Thyroid gland (tissue), 4 donors: ENCODE measurements at regions not wholly inside any gene's neighbourhood (a gene's known extent, or its start where the extent isn't known, plus 50 kb on each side); places are given as distances from the start of the nearest gene placed in this dataset.

Experiments
- DNase-seq, 2 donors: peaks; one replicate each; pipeline ENCODE4 v3.0.0-alpha.2; 2019
- H3K27ac ChIP-seq, 3 donors: fragments of 200-600 bp; sonication (generic); 1 replicate in 2 of 3; 2 replicates in 1 of 3; pipeline ENCODE4 v1.5.1; 2016 to 2019; ENCODE audit warnings: mild to moderate bottlenecking in 1 of 3, moderate library complexity in 1 of 3
- H3K27me3 ChIP-seq: fragments of 200-600 bp; sonication (generic); one replicate; pipeline ENCODE4 v1.5.1; 2019
- H3K36me3 ChIP-seq, 2 donors: fragments of 200-600 bp; sonication (generic); one replicate each; pipeline ENCODE4 v1.5.1; 2016 to 2019
- H3K4me1 ChIP-seq, 2 donors: fragments of 200-600 bp; sonication (generic); one replicate each; pipeline ENCODE4 v1.5.1; 2017 to 2019
- H3K4me3 ChIP-seq, 3 donors: fragments of 200-600 bp; sonication (generic); replicated peaks in 1 of 3; 1 replicate in 2 of 3; 2 replicates in 1 of 3; pipeline ENCODE4 v1.5.1; 2016; ENCODE audit warnings: mild to moderate bottlenecking in 1 of 3
- H3K9me3 ChIP-seq: fragments of 200-600 bp; sonication (generic); one replicate; pipeline ENCODE4 v1.5.1; 2017
- CTCF ChIP-seq, 6 experiments: fragments of 200-600 bp in 3 of 6; fragments of 450-650 bp in 3 of 6; sonication (generic) in 3 of 6; IDR thresholded peaks; one replicate each; pipeline ENCODE4 v1.5.1; 2016 to 2019; ENCODE audit warnings: antibody characterized with exemption in 6 of 6, mild to moderate bottlenecking in 2 of 6, inconsistent platforms in 1 of 6, moderate library complexity in 1 of 6
- POLR2A ChIP-seq, 2 donors: fragments of 450-650 bp; IDR thresholded peaks; one replicate each; pipeline ENCODE4 v1.6.1; 2017; ENCODE audit warnings: antibody characterized with exemption in 2 of 2, mild to moderate bottlenecking in 2 of 2, moderate library complexity in 1 of 2
- WGBS, 2 donors: methylation state at CpG; one replicate each; pipeline ENCODE4 v1.1.5; 2017; 5-methylcytosine and 5-hydroxymethylcytosine counted together
- intact Hi-C: fragments of 100-400 bp; cut with DNase I; formaldehyde crosslinking; loops from one replicate; pipeline ENCODE4 v1.15.1; 2023

- 76 to 84% methylated on average over 10 to 14 of the region's 14 CpGs for WGBS, 2 donors
- Histone ChIP-seq H3K4me1 (peaks cover 4 to 8% of the 10 kb centered on the region in 2 donors), H3K4me3 (no peak overlapping the region), H3K36me3 (no peaks in the 10 kb centered on the region), H3K9me3 (no peaks in the 10 kb centered on the region), H3K27ac (no peak overlapping the region), H3K27me3 (peaks cover 3% of the 10 kb centered on the region)
- TF ChIP-seq CTCF (IDR thresholded peaks at IDR 0.05) (no peak), POLR2A (IDR thresholded peaks at IDR 0.05) (no peak)
- intact Hi-C loops: no loop called here
- DNase-seq: no peak
Measured at GRCh38 chr5:174309131-174309795, 263.8 kb downstream of the NSG2 start.

GRCh38 chr5:174310243-174310642 is 264.7 kb downstream of the NSG2 start:
- H3K4me3 ChIP-seq: no peak overlapping the region
- WGBS, 2 donors: 77 to 85% methylated on average over 10 of the region's 10 CpGs
- intact Hi-C loops: loop anchor here (5.0 kb wide), 2 partner anchors 263 to 693 kb away; partner anchors contain the start of genes BOD1 and NSG2

GRCh38 chr5:174310706-174311105 is 265.2 kb downstream of the NSG2 start:
- Histone ChIP-seq H3K4me3 (no peak overlapping the region), H3K4me1 (peaks cover 4 to 8% of the 10 kb centered on the region in 2 donors), H3K27me3 (peaks cover 3% of the 10 kb centered on the region), H3K36me3 (no peaks in the 10 kb centered on the region), H3K27ac (no peak overlapping the region), H3K9me3 (no peaks in the 10 kb centered on the region)
- no peak for DNase-seq
- intact Hi-C loops: loop anchor here (5.0 kb wide), 2 partner anchors 263 to 693 kb away; partner anchors contain the start of genes BOD1 and NSG2
- 83 to 92% methylated on average over 4 of the region's 4 CpGs for WGBS, 2 donors
- TF ChIP-seq CTCF (IDR thresholded peaks at IDR 0.05) (no peak), POLR2A (IDR thresholded peaks at IDR 0.05) (no peak)

More at GRCh38 chr5:174310243-174310642, 264.7 kb downstream of the NSG2 start:
- Histone ChIP-seq H3K9me3 (no peaks in the 10 kb centered on the region), H3K27me3 (peaks cover 3% of the 10 kb centered on the region), H3K4me1 (peaks cover 4 to 8% of the 10 kb centered on the region in 2 donors), H3K27ac (no peak overlapping the region), H3K36me3 (no peaks in the 10 kb centered on the region)
- no peak for TF ChIP-seq CTCF (IDR thresholded peaks at IDR 0.05)
- no peak for TF ChIP-seq POLR2A (IDR thresholded peaks at IDR 0.05)
- no peak for DNase-seq

GRCh38 chr5:174311121-174311520 is 265.6 kb downstream of the NSG2 start:
- Histone ChIP-seq H3K4me1 (peaks cover 4 to 8% of the 10 kb centered on the region in 2 donors), H3K27me3 (peaks cover 3% of the 10 kb centered on the region), H3K27ac (no peak overlapping the region), H3K4me3 (no peak overlapping the region), H3K36me3 (no peaks in the 10 kb centered on the region), H3K9me3 (no peaks in the 10 kb centered on the region)
- TF ChIP-seq CTCF (IDR thresholded peaks at IDR 0.05) (no peak), POLR2A (IDR thresholded peaks at IDR 0.05) (no peak)
- no peak for DNase-seq
- intact Hi-C loops: loop anchor here (5.0 kb wide), 2 partner anchors 264 to 694 kb away; partner anchors contain the start of genes BOD1 and NSG2
- 77 to 86% methylated on average over 17 of the region's 17 CpGs for WGBS, 2 donors
